HUES48 (cell line): ENCODE measurements at regions not wholly inside any gene's neighbourhood (a gene's known extent, or its start where the extent isn't known, plus 50 kb on each side); places are given as distances from the start of the nearest gene placed in this dataset.

Experiments used
- H3K27ac ChIP-seq: one replicate; pipeline ENCODE4 v1.7.0; 2013; ENCODE audit warnings: low read depth, low read length, inconsistent platforms
- H3K27me3 ChIP-seq: 2 replicates; pipeline ENCODE4 v1.6.1; 2013; ENCODE audit warnings: mild to moderate bottlenecking, low read length; ENCODE audit not compliant: control insufficient read depth, insufficient read depth
- H3K36me3 ChIP-seq: 2 replicates; pipeline ENCODE4 v1.6.1; 2013; ENCODE audit warnings: low read length; ENCODE audit not compliant: control insufficient read depth, insufficient read depth
- H3K4me1 ChIP-seq: 2 replicates; pipeline ENCODE4 v1.6.1; 2013; ENCODE audit warnings: mild to moderate bottlenecking, low read length; ENCODE audit not compliant: control insufficient read depth, insufficient read depth
- H3K4me3 ChIP-seq: 2 replicates; pipeline ENCODE4 v1.5.1; 2013; ENCODE audit warnings: mild to moderate bottlenecking, low read depth, low read length
- H3K9ac ChIP-seq: 2 replicates; pipeline ENCODE4 v1.6.1; 2013; ENCODE audit warnings: mild to moderate bottlenecking, low read depth, low read length, moderate library complexity
- H3K9me3 ChIP-seq: 2 replicates; pipeline ENCODE4 v1.6.1; 2013; ENCODE audit warnings: low read length; ENCODE audit not compliant: control insufficient read depth, insufficient read depth

DNA sequence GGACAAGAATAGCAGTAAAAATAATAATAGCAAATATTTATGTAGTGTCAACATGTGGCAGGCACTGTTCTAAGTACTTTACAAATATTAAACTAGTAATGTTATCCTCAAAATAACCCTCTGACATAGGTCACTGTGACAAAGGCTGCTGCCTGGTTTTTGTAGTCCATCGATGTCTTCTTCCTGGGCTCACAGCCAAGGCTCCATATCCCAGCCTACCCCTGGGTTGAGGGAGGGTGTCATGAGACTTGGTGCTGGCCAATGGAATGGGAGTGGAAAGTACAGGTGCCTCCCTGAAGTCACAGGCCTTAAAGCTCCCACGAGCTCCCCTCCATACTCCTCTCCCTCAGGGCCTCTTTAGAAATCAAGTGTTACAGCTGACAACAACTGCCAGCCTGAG lies 159.3 kb downstream of the CYRIA start:
- H3K4me3 ChIP-seq = no peak overlapping the region
- peaks cover 10% of the 10 kb centered on the region; the same call in 1 of the 2 replicates for H3K4me1 ChIP-seq

GRCh38 chr2:16496426-16497388 lies 168.9 kb downstream of the CYRIA start:
- Histone ChIP-seq H3K9ac (no peak overlapping the region), H3K27me3 (no peaks in the 10 kb centered on the region), H3K36me3 (no peaks in the 10 kb centered on the region), H3K9me3 (no peaks in the 10 kb centered on the region), H3K27ac (no peak overlapping the region), H3K4me3 (no peak overlapping the region), H3K4me1 (no peaks in the 10 kb centered on the region)

More for the DNA sequence above, 159.3 kb downstream of the CYRIA start:
- Histone ChIP-seq H3K27me3 (peaks cover 11% of the 10 kb centered on the region), H3K36me3 (no peaks in the 10 kb centered on the region), H3K9me3 (no peaks in the 10 kb centered on the region), H3K9ac (no peak overlapping the region), H3K27ac (no peak overlapping the region)

GRCh38 chr2:16495509-16496208 lies 170.0 kb downstream of the CYRIA start:
- H3K4me1 ChIP-seq = no peaks in the 10 kb centered on the region
- H3K9me3 ChIP-seq = no peaks in the 10 kb centered on the region
- no peaks in the 10 kb centered on the region for H3K36me3 ChIP-seq
- H3K9ac ChIP-seq = no peak overlapping the region
- no peaks in the 10 kb centered on the region for H3K27me3 ChIP-seq
- H3K27ac ChIP-seq = no peak overlapping the region
- no peak overlapping the region for H3K4me3 ChIP-seq

GRCh38 chr2:16494836-16495508 lies 170.7 kb downstream of the CYRIA start:
- Histone ChIP-seq H3K4me3 (no peak overlapping the region), H3K27me3 (no peaks in the 10 kb centered on the region), H3K36me3 (no peaks in the 10 kb centered on the region), H3K9ac (no peak overlapping the region), H3K4me1 (no peaks in the 10 kb centered on the region), H3K27ac (no peak overlapping the region), H3K9me3 (no peaks in the 10 kb centered on the region)

GRCh38 chr2:16493788-16494187 lies 171.8 kb downstream of the CYRIA start:
- Histone ChIP-seq H3K4me1 (no peaks in the 10 kb centered on the region), H3K27ac (no peak overlapping the region), H3K4me3 (no peak overlapping the region), H3K9me3 (no peaks in the 10 kb centered on the region), H3K27me3 (no peaks in the 10 kb centered on the region), H3K36me3 (no peaks in the 10 kb centered on the region), H3K9ac (no peak overlapping the region)

- Histone ChIP-seq H3K27me3 (no peaks in the 10 kb centered on the region), H3K9me3 (no peaks in the 10 kb centered on the region), H3K4me3 (no peak overlapping the region), H3K4me1 (no peaks in the 10 kb centered on the region), H3K27ac (no peak overlapping the region), H3K36me3 (no peaks in the 10 kb centered on the region), H3K9ac (no peak overlapping the region)
These were observed 177.9 kb downstream of the CYRIA start for GRCh38 chr2:16487686-16488085.

DNA sequence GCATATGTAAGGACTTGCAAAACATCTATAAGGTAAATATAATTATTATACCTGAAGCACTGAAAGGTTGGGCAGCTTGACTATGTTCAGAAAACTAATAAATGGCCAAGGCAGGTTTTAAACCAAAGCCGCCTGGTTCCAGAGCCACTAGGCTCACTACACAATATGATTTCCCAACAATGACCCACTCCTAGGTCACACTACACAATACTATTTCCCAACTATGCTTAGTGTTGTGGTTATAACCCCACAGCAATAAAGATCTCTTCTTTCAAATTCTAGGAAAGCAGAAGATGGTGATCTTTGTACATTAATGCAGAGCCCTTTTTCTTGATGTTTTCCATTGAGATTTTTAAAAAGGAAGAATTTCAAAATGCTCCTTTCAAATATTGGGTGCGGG lies 180.4 kb downstream of the CYRIA start:
- no peaks in the 10 kb centered on the region for H3K4me1 ChIP-seq
- no peak overlapping the region for H3K4me3 ChIP-seq
- H3K27ac ChIP-seq = no peak overlapping the region
- H3K9me3 ChIP-seq = no peaks in the 10 kb centered on the region
- no peaks in the 10 kb centered on the region for H3K36me3 ChIP-seq
- H3K9ac ChIP-seq = no peak overlapping the region
- H3K27me3 ChIP-seq = no peaks in the 10 kb centered on the region

DNA sequence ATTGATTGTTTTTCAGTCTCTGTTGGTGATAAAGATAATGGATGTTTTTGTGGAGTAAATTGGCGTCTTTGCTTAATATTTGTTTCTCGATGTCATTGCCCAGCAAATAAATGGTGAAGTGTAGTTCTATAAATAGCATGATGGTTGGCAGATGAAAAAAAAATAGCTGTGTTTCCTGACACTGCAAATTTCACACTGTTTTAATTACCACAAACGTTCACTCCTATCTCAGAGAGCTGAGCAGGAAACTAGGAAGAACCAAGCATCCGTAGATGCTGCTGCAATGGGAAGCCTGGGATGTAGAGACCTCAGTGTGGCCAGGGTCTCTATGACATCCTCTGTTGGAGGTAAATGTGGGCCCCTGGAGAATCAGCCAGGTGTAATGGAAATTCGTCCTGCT lies 183.2 kb downstream of the CYRIA start:
- Histone ChIP-seq H3K27me3 (no peaks in the 10 kb centered on the region), H3K9ac (no peak overlapping the region), H3K4me3 (no peak overlapping the region), H3K4me1 (no peaks in the 10 kb centered on the region), H3K27ac (no peak overlapping the region), H3K36me3 (no peaks in the 10 kb centered on the region), H3K9me3 (no peaks in the 10 kb centered on the region)

DNA sequence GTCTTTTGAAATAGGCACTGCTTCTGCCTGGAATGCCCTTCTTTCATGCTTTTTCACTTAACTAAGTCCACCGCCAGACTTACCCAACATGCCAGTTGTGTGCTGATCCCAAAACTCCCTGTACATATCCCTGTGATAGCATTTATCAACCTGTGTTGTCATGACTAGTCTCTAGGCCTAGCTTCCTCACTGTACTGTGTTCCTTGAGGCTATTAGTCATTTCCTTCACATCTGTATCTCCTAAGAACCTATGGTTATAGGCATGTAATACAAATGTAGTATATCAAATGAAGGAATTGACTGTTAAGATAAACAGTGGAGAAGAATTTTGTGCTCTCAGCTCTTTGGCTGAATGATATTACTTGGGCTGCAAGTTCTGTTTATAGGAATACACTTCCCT lies 184.3 kb downstream of the CYRIA start:
- H3K9me3 ChIP-seq = no peaks in the 10 kb centered on the region
- H3K36me3 ChIP-seq = no peaks in the 10 kb centered on the region
- H3K4me3 ChIP-seq = no peak overlapping the region
- H3K9ac ChIP-seq = no peak overlapping the region
- H3K4me1 ChIP-seq = no peaks in the 10 kb centered on the region
- H3K27me3 ChIP-seq = no peaks in the 10 kb centered on the region
- no peak overlapping the region for H3K27ac ChIP-seq

GRCh38 chr2:16479721-16480120 lies 185.9 kb downstream of the CYRIA start:
- no peak overlapping the region for H3K27ac ChIP-seq
- no peak overlapping the region for H3K9ac ChIP-seq
- H3K27me3 ChIP-seq = no peaks in the 10 kb centered on the region
- H3K4me3 ChIP-seq = no peak overlapping the region
- no peaks in the 10 kb centered on the region for H3K4me1 ChIP-seq
- no peaks in the 10 kb centered on the region for H3K9me3 ChIP-seq
- H3K36me3 ChIP-seq = no peaks in the 10 kb centered on the region
